ENCODE measurements at regions not wholly inside any gene's neighbourhood (a gene's known extent, or its start where the extent isn't known, plus 50 kb on each side); places are given as distances from the start of the nearest gene placed in this dataset.

- Histone ChIP-seq H4K20me1 (no peaks in the 10 kb centered on the region), H3K9ac (no peak overlapping the region), H3K9me3 (no peaks in the 10 kb centered on the region), H3K27me3 (no peaks in the 10 kb centered on the region), H3K4me3 (no peak overlapping the region), H3K27ac (no peak overlapping the region), H3K4me1 (no peaks in the 10 kb centered on the region), H3K4me2 (no peak overlapping the region), H3K36me3 (no peaks in the 10 kb centered on the region)
- TF ChIP-seq Cebpa-rat (IDR thresholded peaks at IDR 0.05): no peak
Observed at GRCh38 chr9:79131246-79131774, 440.5 kb upstream of the TLE4 start.

- no peak overlapping the region for H3K27ac ChIP-seq
- H3K4me3 ChIP-seq: no peak overlapping the region
- H4K20me1 ChIP-seq: no peaks in the 10 kb centered on the region
Observed at GRCh38 chr9:79131824-79132377, 439.9 kb upstream of the TLE4 start.

GRCh38 chr9:79134654-79135053, 437.1 kb upstream of the TLE4 start:
- H3K4me1 ChIP-seq: no peaks in the 10 kb centered on the region
- H3K9ac ChIP-seq: no peak overlapping the region
- H4K20me1 ChIP-seq: no peaks in the 10 kb centered on the region
- H3K9me3 ChIP-seq: no peaks in the 10 kb centered on the region
- TF ChIP-seq Cebpa-rat (IDR thresholded peaks at IDR 0.05): no peak
- H3K36me3 ChIP-seq: no peaks in the 10 kb centered on the region
- no peak overlapping the region for H3K27ac ChIP-seq
- no peak overlapping the region for H3K4me3 ChIP-seq
- H3K4me2 ChIP-seq: no peak overlapping the region
- no peaks in the 10 kb centered on the region for H3K27me3 ChIP-seq

More at GRCh38 chr9:79131824-79132377, 439.9 kb upstream of the TLE4 start:
- H3K9me3 ChIP-seq: no peaks in the 10 kb centered on the region
- H3K4me1 ChIP-seq: no peaks in the 10 kb centered on the region
- TF ChIP-seq Cebpa-rat (IDR thresholded peaks at IDR 0.05): no peak
- H3K36me3 ChIP-seq: no peaks in the 10 kb centered on the region
- H3K27me3 ChIP-seq: no peaks in the 10 kb centered on the region
- H3K9ac ChIP-seq: no peak overlapping the region
- H3K4me2 ChIP-seq: no peak overlapping the region

GRCh38 chr9:79135681-79136415, 435.9 kb upstream of the TLE4 start:
- Histone ChIP-seq H3K9me3 (no peaks in the 10 kb centered on the region), H3K27ac (no peak overlapping the region), H3K4me1 (no peaks in the 10 kb centered on the region), H3K4me3 (no peak overlapping the region), H4K20me1 (no peaks in the 10 kb centered on the region), H3K4me2 (no peak overlapping the region), H3K36me3 (no peaks in the 10 kb centered on the region), H3K27me3 (no peaks in the 10 kb centered on the region), H3K9ac (no peak overlapping the region)
- no peak for TF ChIP-seq Cebpa-rat (IDR thresholded peaks at IDR 0.05)

- no peaks in the 10 kb centered on the region for H4K20me1 ChIP-seq
- H3K4me3 ChIP-seq: no peak overlapping the region
- H3K4me1 ChIP-seq: no peaks in the 10 kb centered on the region
- no peaks in the 10 kb centered on the region for H3K36me3 ChIP-seq
- no peak overlapping the region for H3K4me2 ChIP-seq
- H3K9me3 ChIP-seq: no peaks in the 10 kb centered on the region
- H3K9ac ChIP-seq: no peak overlapping the region
- no peaks in the 10 kb centered on the region for H3K27me3 ChIP-seq
- no peak for TF ChIP-seq Cebpa-rat (IDR thresholded peaks at IDR 0.05)
- no peak overlapping the region for H3K27ac ChIP-seq
Observed at GRCh38 chr9:79140751-79141150, 431.0 kb upstream of the TLE4 start.

- Histone ChIP-seq H3K9ac (no peak overlapping the region), H4K20me1 (no peaks in the 10 kb centered on the region), H3K9me3 (no peaks in the 10 kb centered on the region), H3K27me3 (no peaks in the 10 kb centered on the region), H3K36me3 (no peaks in the 10 kb centered on the region), H3K4me1 (no peaks in the 10 kb centered on the region), H3K4me3 (no peak overlapping the region), H3K27ac (no peak overlapping the region), H3K4me2 (no peak overlapping the region)
- TF ChIP-seq Cebpa-rat (IDR thresholded peaks at IDR 0.05): no peak
Observed at GRCh38 chr9:79143211-79143610, 428.6 kb upstream of the TLE4 start.

- no peak for TF ChIP-seq Cebpa-rat (IDR thresholded peaks at IDR 0.05)
- no peaks in the 10 kb centered on the region for H4K20me1 ChIP-seq
- no peaks in the 10 kb centered on the region for H3K36me3 ChIP-seq
- H3K27ac ChIP-seq: no peak overlapping the region
- H3K9ac ChIP-seq: no peak overlapping the region
- H3K9me3 ChIP-seq: no peaks in the 10 kb centered on the region
- no peak overlapping the region for H3K4me3 ChIP-seq
- no peaks in the 10 kb centered on the region for H3K4me1 ChIP-seq
- no peak overlapping the region for H3K4me2 ChIP-seq
- H3K27me3 ChIP-seq: no peaks in the 10 kb centered on the region
Observed at GRCh38 chr9:79145442-79145841, 426.3 kb upstream of the TLE4 start.

GRCh38 chr9:79149585-79149984, 422.2 kb upstream of the TLE4 start:
- no peak overlapping the region for H3K4me3 ChIP-seq
- H3K36me3 ChIP-seq: no peaks in the 10 kb centered on the region
- H3K27me3 ChIP-seq: no peaks in the 10 kb centered on the region
- H3K9ac ChIP-seq: no peak overlapping the region
- no peak overlapping the region for H3K4me2 ChIP-seq
- H4K20me1 ChIP-seq: no peaks in the 10 kb centered on the region
- no peaks in the 10 kb centered on the region for H3K9me3 ChIP-seq
- no peak overlapping the region for H3K27ac ChIP-seq
- TF ChIP-seq Cebpa-rat (IDR thresholded peaks at IDR 0.05): no peak
- no peaks in the 10 kb centered on the region for H3K4me1 ChIP-seq

- Histone ChIP-seq H4K20me1 (no peaks in the 10 kb centered on the region), H3K4me2 (no peak overlapping the region), H3K4me3 (no peak overlapping the region), H3K36me3 (no peaks in the 10 kb centered on the region), H3K9ac (no peak overlapping the region), H3K27me3 (no peaks in the 10 kb centered on the region), H3K27ac (no peak overlapping the region), H3K9me3 (no peaks in the 10 kb centered on the region), H3K4me1 (no peaks in the 10 kb centered on the region)
- TF ChIP-seq Cebpa-rat (IDR thresholded peaks at IDR 0.05): no peak
Observed at GRCh38 chr9:79151791-79152190, 420.0 kb upstream of the TLE4 start.

- TF ChIP-seq Cebpa-rat (IDR thresholded peaks at IDR 0.05): no peak
- no peaks in the 10 kb centered on the region for H4K20me1 ChIP-seq
- no peaks in the 10 kb centered on the region for H3K9me3 ChIP-seq
- no peak overlapping the region for H3K27ac ChIP-seq
- no peak overlapping the region for H3K4me3 ChIP-seq
- no peak overlapping the region for H3K9ac ChIP-seq
- H3K27me3 ChIP-seq: no peaks in the 10 kb centered on the region
- H3K4me2 ChIP-seq: no peak overlapping the region
- H3K4me1 ChIP-seq: no peaks in the 10 kb centered on the region
- no peaks in the 10 kb centered on the region for H3K36me3 ChIP-seq
Observed at GRCh38 chr9:79152306-79152705, 419.5 kb upstream of the TLE4 start.

Measured in BLaER1 (cell line).